Tibial artery (tissue), 4 donors: ENCODE measurements at regions not wholly inside any gene's neighbourhood (a gene's known extent, or its start where the extent isn't known, plus 50 kb on each side); places are given as distances from the start of the nearest gene placed in this dataset.

Source experiments
- DNase-seq, 2 donors: peaks; one replicate each; pipeline ENCODE4 v3.0.0-alpha.2; 2019
- H3K27ac ChIP-seq, 2 donors: fragments of 200-600 bp; sonication (generic) in 1 of 2; 1 replicate in 1 of 2; 2 replicates in 1 of 2; pipeline ENCODE4 v1.5.1; 2018 to 2019; ENCODE audit warnings: mild to moderate bottlenecking in 1 of 2
- H3K27me3 ChIP-seq, 2 donors: fragments of 200-600 bp; sonication (generic) in 1 of 2; one replicate each; pipeline versions ENCODE4 v1.5.1 to v1.6.0; 2016 to 2019
- H3K36me3 ChIP-seq, 3 donors: fragments of 200-600 bp; sonication (generic) in 2 of 3; one replicate each; pipeline ENCODE4 v1.5.1; 2016 to 2019; ENCODE audit warnings: mild to moderate bottlenecking in 2 of 3
- H3K4me1 ChIP-seq, 4 donors: fragments of 200-600 bp; sonication (generic) in 2 of 4; 1 replicate in 3 of 4; 2 replicates in 1 of 4; pipeline ENCODE4 v1.5.1; 2016 to 2019
- H3K4me3 ChIP-seq, 2 donors: fragments of 200-600 bp; sonication (generic) in 1 of 2; 1 replicate in 1 of 2; 2 replicates in 1 of 2; pipeline ENCODE4 v1.5.1; 2018 to 2019; ENCODE audit warnings: mild to moderate bottlenecking in 2 of 2
- H3K9me3 ChIP-seq, 3 donors: fragments of 200-600 bp; sonication (generic) in 1 of 3; one replicate each; pipeline ENCODE4 v1.5.1; 2016 to 2019
- intact Hi-C: fragments of 100-400 bp; cut with DNase I; formaldehyde crosslinking; loops from one replicate; pipeline ENCODE4 v1.15.0; 2023; ENCODE audit warnings: low total_unique reads
- TF ChIP-seq, protein P1 (sequence below), 2 experiments: fragments of 200-600 bp in 1 of 2; fragments of 450-650 bp in 1 of 2; IDR thresholded peaks; one replicate each; pipeline ENCODE4 v1.5.1; 2017 to 2019; ENCODE audit warnings: antibody characterized with exemption in 2 of 2, mild to moderate bottlenecking in 1 of 2, moderate library complexity in 1 of 2

DNA sequence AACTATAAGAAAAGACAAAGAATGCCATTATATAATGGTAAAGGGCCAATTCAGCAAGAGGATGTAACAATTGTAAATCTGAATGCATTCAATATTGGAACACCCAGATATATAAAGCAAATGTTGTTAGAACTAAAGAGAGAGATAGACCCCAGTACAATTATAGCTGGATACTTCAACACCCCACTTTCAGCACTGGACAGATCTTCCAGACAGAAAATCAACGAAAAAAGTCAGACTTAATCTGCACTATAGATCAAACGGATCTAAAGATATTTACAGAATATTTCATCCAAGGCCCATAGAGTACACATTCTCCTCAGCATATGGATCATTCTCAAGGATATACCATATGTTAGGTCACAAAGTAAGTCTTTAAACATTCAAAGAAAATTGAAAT is 194.6 kb upstream of the DACH1 start:
- intact Hi-C loops = no loop called here
- Histone ChIP-seq H3K36me3 (no peaks in the 10 kb centered on the region), H3K27ac (no peak overlapping the region), H3K4me1 (no peaks in the 10 kb centered on the region), H3K27me3 (no peaks in the 10 kb centered on the region), H3K9me3 (peaks cover 0 to 8% (median 0%) of the 10 kb centered on the region in 3 donors), H3K4me3 (no peak overlapping the region)
- TF ChIP-seq, protein P1, sequence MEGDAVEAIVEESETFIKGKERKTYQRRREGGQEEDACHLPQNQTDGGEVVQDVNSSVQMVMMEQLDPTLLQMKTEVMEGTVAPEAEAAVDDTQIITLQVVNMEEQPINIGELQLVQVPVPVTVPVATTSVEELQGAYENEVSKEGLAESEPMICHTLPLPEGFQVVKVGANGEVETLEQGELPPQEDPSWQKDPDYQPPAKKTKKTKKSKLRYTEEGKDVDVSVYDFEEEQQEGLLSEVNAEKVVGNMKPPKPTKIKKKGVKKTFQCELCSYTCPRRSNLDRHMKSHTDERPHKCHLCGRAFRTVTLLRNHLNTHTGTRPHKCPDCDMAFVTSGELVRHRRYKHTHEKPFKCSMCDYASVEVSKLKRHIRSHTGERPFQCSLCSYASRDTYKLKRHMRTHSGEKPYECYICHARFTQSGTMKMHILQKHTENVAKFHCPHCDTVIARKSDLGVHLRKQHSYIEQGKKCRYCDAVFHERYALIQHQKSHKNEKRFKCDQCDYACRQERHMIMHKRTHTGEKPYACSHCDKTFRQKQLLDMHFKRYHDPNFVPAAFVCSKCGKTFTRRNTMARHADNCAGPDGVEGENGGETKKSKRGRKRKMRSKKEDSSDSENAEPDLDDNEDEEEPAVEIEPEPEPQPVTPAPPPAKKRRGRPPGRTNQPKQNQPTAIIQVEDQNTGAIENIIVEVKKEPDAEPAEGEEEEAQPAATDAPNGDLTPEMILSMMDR (IDR thresholded peaks at IDR 0.05) = no peak
- DNase-seq = no peak

DNA sequence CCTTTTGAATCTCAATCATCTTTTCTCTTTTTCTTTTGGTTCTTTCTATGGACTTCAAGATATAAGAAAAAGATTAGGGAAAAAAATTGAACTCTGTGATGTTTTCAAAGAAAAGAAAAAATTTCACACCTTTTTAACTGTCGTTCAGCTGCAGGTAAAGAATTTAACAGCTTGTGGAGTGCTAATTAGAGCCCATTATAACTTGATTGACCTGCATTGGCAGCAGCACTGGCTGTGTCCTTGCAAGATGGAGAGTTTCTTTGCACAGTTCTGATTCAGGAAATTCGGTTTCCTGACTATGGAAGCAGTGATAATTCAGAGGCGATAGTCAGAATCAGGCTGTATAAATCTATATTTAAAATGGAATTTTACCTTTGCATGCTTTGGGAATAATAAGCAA is 183.2 kb upstream of the DACH1 start:
- H3K27ac ChIP-seq = no peak overlapping the region
- no peaks in the 10 kb centered on the region for H3K27me3 ChIP-seq
- H3K36me3 ChIP-seq = no peaks in the 10 kb centered on the region
- TF ChIP-seq, protein P1 (IDR thresholded peaks at IDR 0.05) = no peak
- intact Hi-C loops = no loop called here
- H3K4me1 ChIP-seq = no peaks in the 10 kb centered on the region
- DNase-seq = no peak
- H3K4me3 ChIP-seq = no peak overlapping the region
- H3K9me3 ChIP-seq = no peaks in the 10 kb centered on the region

DNA sequence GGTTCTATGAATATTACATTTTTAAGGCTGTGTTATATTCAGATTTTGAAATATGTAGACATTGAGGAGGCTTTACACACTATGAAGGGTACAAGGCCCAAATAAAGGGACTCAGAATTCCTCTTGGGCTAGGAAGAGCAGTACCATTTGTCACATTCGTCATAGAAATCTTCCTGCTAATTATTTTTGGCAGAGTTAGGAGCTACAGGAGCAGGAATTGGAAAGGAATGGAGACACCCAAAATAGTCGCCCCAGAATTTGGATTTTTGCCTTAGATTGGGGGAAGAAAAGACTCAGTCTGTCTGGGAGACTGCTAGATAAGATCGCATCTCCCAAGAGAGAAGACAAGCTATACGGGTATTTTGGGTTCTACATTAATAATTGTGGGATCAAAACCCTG is 176.4 kb upstream of the DACH1 start:
- DNase-seq = no peak
- intact Hi-C loops = no loop called here

DNA sequence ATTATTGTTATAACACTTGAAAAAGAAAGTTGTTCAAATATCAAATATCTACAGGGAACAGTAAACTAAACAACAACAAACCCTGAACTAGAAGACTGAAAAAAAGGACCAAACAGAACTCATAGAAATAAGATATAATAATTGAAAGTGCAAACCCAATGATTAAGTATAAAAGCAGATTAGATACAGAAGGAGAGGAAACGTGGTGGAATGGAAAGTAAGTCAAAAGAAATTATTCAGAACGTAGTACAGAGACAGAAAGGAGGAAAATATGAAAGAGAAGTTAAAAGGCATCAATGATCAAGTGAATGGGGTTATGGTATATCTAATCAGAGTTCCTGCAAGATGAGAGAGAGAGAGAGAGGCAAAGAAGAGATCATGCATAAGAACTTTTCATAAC is 174.2 kb upstream of the DACH1 start:
- no peak for DNase-seq
- intact Hi-C loops = no loop called here

More for the DNA sequence above, 176.4 kb upstream of the DACH1 start:
- H3K36me3 ChIP-seq = no peaks in the 10 kb centered on the region
- no peak overlapping the region for H3K4me3 ChIP-seq
- no peaks in the 10 kb centered on the region for H3K9me3 ChIP-seq
- H3K27ac ChIP-seq = no peak overlapping the region
- H3K4me1 ChIP-seq = no peaks in the 10 kb centered on the region
- TF ChIP-seq, protein P1 (IDR thresholded peaks at IDR 0.05) = no peak
- no peaks in the 10 kb centered on the region for H3K27me3 ChIP-seq

DNA sequence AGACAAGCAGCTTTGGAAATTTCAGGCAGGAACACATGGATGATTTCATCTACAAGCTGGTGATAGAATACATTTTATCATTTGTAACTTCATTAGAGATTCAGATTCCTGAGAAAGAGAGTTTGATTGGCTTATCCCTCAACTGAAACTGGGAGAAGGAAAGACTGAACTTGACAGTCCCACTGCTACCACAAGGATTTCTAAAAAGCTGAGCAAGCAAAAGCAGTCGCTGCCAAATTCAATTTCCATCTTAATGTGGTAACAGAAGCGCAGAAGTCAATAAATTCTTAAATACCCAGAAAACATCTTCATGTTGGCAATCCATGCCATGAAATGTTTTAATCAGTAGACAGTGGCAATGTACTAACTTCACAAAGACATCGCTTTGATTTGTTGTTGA is 172.1 kb upstream of the DACH1 start:
- no peaks in the 10 kb centered on the region for H3K27me3 ChIP-seq
- H3K36me3 ChIP-seq = no peaks in the 10 kb centered on the region
- H3K9me3 ChIP-seq = no peaks in the 10 kb centered on the region
- no peak for DNase-seq
- H3K4me3 ChIP-seq = no peak overlapping the region
- TF ChIP-seq, protein P1 (IDR thresholded peaks at IDR 0.05) = no peak
- H3K4me1 ChIP-seq = no peaks in the 10 kb centered on the region
- H3K27ac ChIP-seq = no peak overlapping the region
- intact Hi-C loops = no loop called here

More for the DNA sequence above, 174.2 kb upstream of the DACH1 start:
- Histone ChIP-seq H3K9me3 (no peaks in the 10 kb centered on the region), H3K36me3 (no peaks in the 10 kb centered on the region), H3K27me3 (no peaks in the 10 kb centered on the region), H3K4me1 (no peaks in the 10 kb centered on the region), H3K27ac (no peak overlapping the region), H3K4me3 (no peak overlapping the region)
- TF ChIP-seq, protein P1 (IDR thresholded peaks at IDR 0.05) = no peak

DNA sequence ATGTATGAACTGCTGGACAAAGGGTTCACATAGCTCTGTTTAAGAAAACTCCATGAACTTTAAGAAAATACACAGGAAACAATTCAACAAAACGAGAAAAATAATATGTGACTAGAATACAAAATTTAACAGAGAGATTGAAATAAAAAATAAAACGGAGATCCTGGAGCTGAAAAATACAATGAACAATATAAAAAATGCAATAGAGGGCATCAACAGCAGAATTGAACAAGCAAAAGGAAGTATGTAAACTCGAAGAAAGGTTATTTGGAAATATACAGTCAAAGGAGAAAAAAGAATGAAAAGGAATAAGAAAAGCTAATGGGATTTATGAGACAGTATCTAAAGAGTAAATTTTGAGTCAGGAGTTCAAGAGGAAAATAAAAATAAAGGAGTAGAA is 163.0 kb upstream of the DACH1 start:
- no peak for DNase-seq
- Histone ChIP-seq H3K27ac (no peak overlapping the region), H3K36me3 (no peaks in the 10 kb centered on the region), H3K27me3 (no peaks in the 10 kb centered on the region), H3K4me1 (no peaks in the 10 kb centered on the region), H3K9me3 (peaks cover 5 to 6% (median 5%) of the 10 kb centered on the region in 3 donors), H3K4me3 (no peak overlapping the region)
- TF ChIP-seq, protein P1 (IDR thresholded peaks at IDR 0.05) = no peak
- intact Hi-C loops = no loop called here
